SH-SY5Y (cell line): ENCODE measurements at regions not wholly inside any gene's neighbourhood (a gene's known extent, or its start where the extent isn't known, plus 50 kb on each side); places are given as distances from the start of the nearest gene placed in this dataset.

ENCODE experiments used
- GATA2 ChIP-seq: IDR thresholded peaks from 2 replicates; pipeline ENCODE4 v1.6.1; 2011; ENCODE audit warnings: mild to moderate bottlenecking, low read depth, low read length
- GATA3 ChIP-seq: IDR thresholded peaks from 2 replicates; pipeline ENCODE4 v1.6.1; 2011; ENCODE audit warnings: low read depth, mild to moderate bottlenecking, low read length, moderate library complexity

DNA sequence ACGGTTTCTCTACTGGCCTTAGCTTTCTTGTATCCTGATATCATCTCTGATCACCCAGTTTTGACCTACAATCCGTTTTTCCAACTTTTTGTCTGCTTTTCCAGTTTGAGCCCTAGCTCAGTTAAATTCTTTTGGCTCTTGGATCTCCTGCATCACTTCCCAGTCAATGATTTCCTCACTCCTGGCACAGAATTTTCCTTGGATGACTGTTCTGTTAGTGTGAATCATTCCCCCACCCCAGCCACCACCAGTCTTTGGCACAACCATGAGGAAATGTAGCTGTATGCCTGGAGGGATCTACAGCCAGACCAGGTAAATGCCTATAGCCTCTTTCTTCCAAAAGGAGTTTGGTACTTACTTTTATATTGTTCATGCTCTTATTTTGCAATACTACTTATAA, 187.2 kb upstream of the PTGFR start:
- TF ChIP-seq GATA2 (no peak), GATA3 (no peak)
